DLD1 (cell line): ENCODE measurements at regions not wholly inside any gene's neighbourhood (a gene's known extent, or its start where the extent isn't known, plus 50 kb on each side); places are given as distances from the start of the nearest gene placed in this dataset.
"Not testable (repeated sequence)": the region's sequence is repeated elsewhere in the genome, so short reads cannot be mapped to it uniquely, and the experiment has no call there.

ENCODE experiments used
- in situ Hi-C: cut with HindIII; loops from 2 replicates; pipeline ENCODE4 v1.10.0; 2017; ENCODE audit warnings: low sequenced_read_pairs

GRCh38 chr5:156015137-156015536 is 311.8 kb upstream of the SGCD start:
- in situ Hi-C loops, result no loop called here

- in situ Hi-C loops, result no loop called here
Measured at GRCh38 chr5:156019130-156019529, 307.8 kb upstream of the SGCD start.

- in situ Hi-C loops, result no loop called here
Measured at GRCh38 chr5:156019571-156020180, 307.3 kb upstream of the SGCD start.

- in situ Hi-C loops, result no loop called here
Measured at GRCh38 chr5:156020647-156021046, 306.3 kb upstream of the SGCD start.

- in situ Hi-C loops, result no loop called here
Measured at GRCh38 chr5:156021866-156022265, 305.1 kb upstream of the SGCD start.

- in situ Hi-C loops, result no loop called here
Measured at GRCh38 chr5:156025656-156026055, 301.3 kb upstream of the SGCD start.

- in situ Hi-C loops, result no loop called here
Measured at GRCh38 chr5:156031181-156031580, 295.8 kb upstream of the SGCD start.

- in situ Hi-C loops, result no loop called here
Measured at GRCh38 chr5:156036640-156037039, 290.3 kb upstream of the SGCD start.

GRCh38 chr5:156037151-156037909 is 289.6 kb upstream of the SGCD start:
- in situ Hi-C loops, result no loop called here

- in situ Hi-C loops, result no loop called here
Measured at GRCh38 chr5:156042726-156043125, 284.2 kb upstream of the SGCD start.

GRCh38 chr5:156043351-156043750 is 283.6 kb upstream of the SGCD start:
- in situ Hi-C loops, result no loop called here

- in situ Hi-C loops, result no loop called here
Measured at GRCh38 chr5:156051972-156052371, 275.0 kb upstream of the SGCD start.

GRCh38 chr5:156052656-156053055 is 274.3 kb upstream of the SGCD start:
- in situ Hi-C loops, result no loop called here

- in situ Hi-C loops, result no loop called here
Measured at GRCh38 chr5:156053056-156053455, 273.9 kb upstream of the SGCD start.

GRCh38 chr5:156076912-156077311 is 250.1 kb upstream of the SGCD start:
- in situ Hi-C loops, result no loop called here

GRCh38 chr5:156087577-156088110 is 239.3 kb upstream of the SGCD start:
- in situ Hi-C loops, result no loop called here

GRCh38 chr5:156089955-156090940 is 236.7 kb upstream of the SGCD start:
- in situ Hi-C loops, result not testable (repeated sequence)

GRCh38 chr5:156093024-156093423 is 233.9 kb upstream of the SGCD start:
- in situ Hi-C loops, result no loop called here

GRCh38 chr5:156094001-156094400 is 233.0 kb upstream of the SGCD start:
- in situ Hi-C loops, result no loop called here

- in situ Hi-C loops, result no loop called here
Measured at GRCh38 chr5:156095709-156096241, 231.2 kb upstream of the SGCD start.

GRCh38 chr5:156096259-156096658 is 230.7 kb upstream of the SGCD start:
- in situ Hi-C loops, result no loop called here
